HEK293 (cell line): ENCODE measurements at regions not wholly inside any gene's neighbourhood (a gene's known extent, or its start where the extent isn't known, plus 50 kb on each side); places are given as distances from the start of the nearest gene placed in this dataset.
A peak's percentile ranks its signal among the peaks of the same experiment; 100 is the strongest.

ENCODE experiments used
- BCL11A ChIP-seq: fragments of 450-650 bp; formaldehyde crosslinking; IDR thresholded peaks from 2 replicates; pipeline ENCODE4 v1.5.1; 2016; ENCODE audit warnings: low read depth, missing biosample characterization, missing genetic modification characterization
- KLF1 ChIP-seq: fragments of 450-650 bp; formaldehyde crosslinking; IDR thresholded peaks from 2 replicates; pipeline ENCODE4 v1.5.1; 2016; ENCODE audit warnings: missing biosample characterization, missing genetic modification characterization
- PRDM1 ChIP-seq: fragments of 450-650 bp; formaldehyde crosslinking; IDR thresholded peaks from 2 replicates; pipeline ENCODE4; 2016; ENCODE audit warnings: missing biosample characterization, missing genetic modification characterization
- WT1 ChIP-seq: fragments of 450-650 bp; formaldehyde crosslinking; IDR thresholded peaks from 2 replicates; pipeline ENCODE4 v1.5.1; 2016; ENCODE audit warnings: missing biosample characterization, missing genetic modification characterization
- ZBTB1 ChIP-seq: fragments of 450-650 bp; formaldehyde crosslinking; IDR thresholded peaks from 2 replicates; pipeline ENCODE4 v1.5.1; 2016; ENCODE audit warnings: missing biosample characterization, missing genetic modification characterization
- ZBTB7A ChIP-seq: fragments of 450-650 bp; formaldehyde crosslinking; IDR thresholded peaks from 2 replicates; pipeline ENCODE4 v1.5.1; 2016; ENCODE audit warnings: low read depth, missing biosample characterization, missing genetic modification characterization
- ZFP3 ChIP-seq: fragments of 450-650 bp; formaldehyde crosslinking; IDR thresholded peaks from 2 replicates; pipeline ENCODE4 v1.5.1; 2016; ENCODE audit warnings: low read depth, missing biosample characterization, missing genetic modification characterization
- ZNF140 ChIP-seq: fragments of 450-650 bp; formaldehyde crosslinking; IDR thresholded peaks from 2 replicates; pipeline ENCODE4 v1.5.1; 2016; ENCODE audit warnings: missing biosample characterization, missing genetic modification characterization
- ZNF274 ChIP-seq, 2 experiments: fragments of 200-500 bp in 1 of 2; fragments of 450-650 bp in 1 of 2; sonication (Bioruptor generic) in 1 of 2; formaldehyde crosslinking in 1 of 2; IDR thresholded peaks; 2 replicates each; pipeline versions ENCODE4 v1.5.1 to v1.6.1; 2014 to 2016; ENCODE audit warnings: borderline replicate concordance in 1 of 2, inconsistent platforms in 1 of 2, low read length in 1 of 2, missing biosample characterization in 1 of 2, missing genetic modification characterization in 1 of 2
- ZNF37A ChIP-seq: fragments of 450-650 bp; IDR thresholded peaks from 2 replicates; pipeline ENCODE4 v1.5.1; 2018; ENCODE audit warnings: missing biosample characterization, missing genetic modification characterization
- ZNF394 ChIP-seq: fragments of 450-650 bp; formaldehyde crosslinking; IDR thresholded peaks from 2 replicates; pipeline ENCODE4 v1.5.1; 2016; ENCODE audit warnings: missing biosample characterization, missing genetic modification characterization, mild to moderate bottlenecking, moderate library complexity, borderline replicate concordance
- ZNF529 ChIP-seq: fragments of 450-650 bp; formaldehyde crosslinking; IDR thresholded peaks from 2 replicates; pipeline ENCODE4 v1.5.1; 2017; ENCODE audit warnings: missing genetic modification characterization, missing biosample characterization; ENCODE audit not compliant: insufficient replicate concordance
- ZNF561 ChIP-seq: fragments of 450-650 bp; IDR thresholded peaks from 2 replicates; pipeline ENCODE4 v1.5.1; 2018; ENCODE audit warnings: missing biosample characterization, missing genetic modification characterization, borderline replicate concordance
- ZNF600 ChIP-seq: fragments of 450-650 bp; formaldehyde crosslinking; IDR thresholded peaks from 2 replicates; pipeline ENCODE4 v1.5.1; 2016; ENCODE audit warnings: missing biosample characterization, missing genetic modification characterization
- ZNF837 ChIP-seq: fragments of 450-650 bp; formaldehyde crosslinking; IDR thresholded peaks from 2 replicates; pipeline ENCODE4 v1.5.1; 2016; ENCODE audit warnings: missing biosample characterization, missing genetic modification characterization
- TF ChIP-seq, protein P1 (sequence below): fragments of 450-650 bp; formaldehyde crosslinking; IDR thresholded peaks from 2 replicates; pipeline ENCODE4 v1.5.1; 2017; ENCODE audit warnings: missing biosample characterization, missing genetic modification characterization
- TF ChIP-seq, protein P2 (sequence below): fragments of 450-650 bp; formaldehyde crosslinking; IDR thresholded peaks from 2 replicates; pipeline ENCODE4 v1.5.1; 2016; ENCODE audit warnings: missing biosample characterization, missing genetic modification characterization
- TF ChIP-seq, protein P3 (sequence below): fragments of 450-650 bp; formaldehyde crosslinking; IDR thresholded peaks from 2 replicates; pipeline ENCODE4 v1.5.1; 2016; ENCODE audit warnings: missing biosample characterization, missing genetic modification characterization
- TF ChIP-seq, protein P4 (sequence below): fragments of 450-650 bp; formaldehyde crosslinking; IDR thresholded peaks from 2 replicates; pipeline ENCODE4 v1.5.1; 2017; ENCODE audit warnings: missing biosample characterization, missing genetic modification characterization
- TF ChIP-seq, protein P5 (sequence below): fragments of 450-650 bp; formaldehyde crosslinking; optimal IDR thresholded peaks from 2 replicates; pipeline ENCODE3; 2016; ENCODE audit warnings: missing biosample characterization, mild to moderate bottlenecking, missing genetic modification characterization
- TF ChIP-seq, protein P6 (sequence below): fragments of 450-650 bp; formaldehyde crosslinking; IDR thresholded peaks from 2 replicates; pipeline ENCODE4 v1.5.1; 2016; ENCODE audit warnings: missing biosample characterization, missing genetic modification characterization, borderline replicate concordance
- TF ChIP-seq, protein P7 (sequence below): fragments of 450-650 bp; formaldehyde crosslinking; IDR thresholded peaks from 2 replicates; pipeline ENCODE4 v1.5.1; 2016; ENCODE audit warnings: missing biosample characterization, missing genetic modification characterization
- TF ChIP-seq, protein P8 (sequence below): fragments of 450-650 bp; IDR thresholded peaks from 2 replicates; pipeline ENCODE4 v1.5.1; 2018; ENCODE audit warnings: missing biosample characterization, missing genetic modification characterization

DNA sequence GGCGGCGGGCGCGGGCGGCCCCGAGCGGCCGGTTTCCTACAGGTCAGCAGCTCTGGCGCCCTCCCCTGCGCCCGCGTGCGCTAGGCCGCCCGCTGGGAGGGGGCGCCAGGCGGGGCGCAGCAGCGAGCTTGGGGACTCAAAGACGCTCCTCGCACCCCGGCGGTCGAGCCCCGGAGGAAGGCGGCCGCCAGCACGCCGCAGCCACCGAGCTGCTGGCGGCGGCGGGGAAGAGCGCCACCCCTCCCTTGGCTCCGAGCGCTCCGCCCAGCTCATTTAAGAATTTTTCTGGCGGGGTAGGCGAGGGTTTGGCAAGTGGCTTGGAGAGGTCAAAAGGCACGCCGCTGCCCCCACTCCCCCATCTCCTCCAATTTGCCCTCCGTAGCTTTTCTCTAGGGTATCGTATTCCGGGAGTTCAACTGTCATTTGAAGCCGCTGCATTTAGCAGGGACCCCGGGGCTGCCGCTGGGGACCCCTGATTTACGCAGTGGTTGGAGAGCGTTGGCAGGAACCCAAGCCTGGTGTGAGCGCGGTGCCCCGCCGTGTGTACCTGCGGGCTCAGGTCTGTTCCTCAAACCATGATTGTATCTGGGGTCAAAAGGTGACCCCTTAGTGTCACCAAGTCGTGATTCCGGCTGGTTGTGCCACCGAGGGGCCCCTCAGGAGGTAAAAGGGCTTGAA lies 59.5 kb upstream of the GSE1 start (continued):
- TF ChIP-seq, protein P1, sequence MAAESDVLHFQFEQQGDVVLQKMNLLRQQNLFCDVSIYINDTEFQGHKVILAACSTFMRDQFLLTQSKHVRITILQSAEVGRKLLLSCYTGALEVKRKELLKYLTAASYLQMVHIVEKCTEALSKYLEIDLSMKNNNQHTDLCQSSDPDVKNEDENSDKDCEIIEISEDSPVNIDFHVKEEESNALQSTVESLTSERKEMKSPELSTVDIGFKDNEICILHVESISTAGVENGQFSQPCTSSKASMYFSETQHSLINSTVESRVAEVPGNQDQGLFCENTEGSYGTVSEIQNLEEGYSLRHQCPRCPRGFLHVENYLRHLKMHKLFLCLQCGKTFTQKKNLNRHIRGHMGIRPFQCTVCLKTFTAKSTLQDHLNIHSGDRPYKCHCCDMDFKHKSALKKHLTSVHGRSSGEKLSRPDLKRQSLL (tag by site-specific recombination), result no peak
- no peak for TF ChIP-seq ZNF274 (IDR thresholded peaks at IDR 0.05; ENCODE audit: low read length)
- TF ChIP-seq ZNF274 (tag by site-specific recombination; IDR thresholded peaks at IDR 0.05; ENCODE audit: borderline replicate concordance), result no peak
- TF ChIP-seq ZNF140 (tag by site-specific recombination), result no peak
- no peak for TF ChIP-seq ZNF394 (tag by site-specific recombination)
- TF ChIP-seq, protein P2, sequence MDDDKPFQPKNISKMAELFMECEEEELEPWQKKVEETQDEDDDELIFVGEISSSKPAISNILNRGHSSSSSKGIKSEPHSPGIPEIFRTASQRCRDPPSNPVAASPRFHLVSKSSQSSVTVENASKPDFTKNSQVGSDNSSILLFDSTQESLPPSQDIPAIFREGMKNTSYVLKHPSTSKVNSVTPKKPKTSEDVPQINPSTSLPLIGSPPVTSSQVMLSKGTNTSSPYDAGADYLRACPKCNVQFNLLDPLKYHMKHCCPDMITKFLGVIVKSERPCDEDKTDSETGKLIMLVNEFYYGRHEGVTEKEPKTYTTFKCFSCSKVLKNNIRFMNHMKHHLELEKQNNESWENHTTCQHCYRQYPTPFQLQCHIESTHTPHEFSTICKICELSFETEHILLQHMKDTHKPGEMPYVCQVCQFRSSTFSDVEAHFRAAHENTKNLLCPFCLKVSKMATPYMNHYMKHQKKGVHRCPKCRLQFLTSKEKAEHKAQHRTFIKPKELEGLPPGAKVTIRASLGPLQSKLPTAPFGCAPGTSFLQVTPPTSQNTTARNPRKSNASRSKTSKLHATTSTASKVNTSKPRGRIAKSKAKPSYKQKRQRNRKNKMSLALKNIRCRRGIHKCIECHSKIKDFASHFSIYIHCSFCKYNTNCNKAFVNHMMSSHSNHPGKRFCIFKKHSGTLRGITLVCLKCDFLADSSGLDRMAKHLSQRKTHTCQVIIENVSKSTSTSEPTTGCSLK, result no peak
- TF ChIP-seq, protein P3, sequence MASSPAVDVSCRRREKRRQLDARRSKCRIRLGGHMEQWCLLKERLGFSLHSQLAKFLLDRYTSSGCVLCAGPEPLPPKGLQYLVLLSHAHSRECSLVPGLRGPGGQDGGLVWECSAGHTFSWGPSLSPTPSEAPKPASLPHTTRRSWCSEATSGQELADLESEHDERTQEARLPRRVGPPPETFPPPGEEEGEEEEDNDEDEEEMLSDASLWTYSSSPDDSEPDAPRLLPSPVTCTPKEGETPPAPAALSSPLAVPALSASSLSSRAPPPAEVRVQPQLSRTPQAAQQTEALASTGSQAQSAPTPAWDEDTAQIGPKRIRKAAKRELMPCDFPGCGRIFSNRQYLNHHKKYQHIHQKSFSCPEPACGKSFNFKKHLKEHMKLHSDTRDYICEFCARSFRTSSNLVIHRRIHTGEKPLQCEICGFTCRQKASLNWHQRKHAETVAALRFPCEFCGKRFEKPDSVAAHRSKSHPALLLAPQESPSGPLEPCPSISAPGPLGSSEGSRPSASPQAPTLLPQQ, result no peak
- TF ChIP-seq PRDM1 (tag by site-specific recombination), result no peak
- no peak for TF ChIP-seq ZNF529 (tag by site-specific recombination)
- TF ChIP-seq, protein P4, sequence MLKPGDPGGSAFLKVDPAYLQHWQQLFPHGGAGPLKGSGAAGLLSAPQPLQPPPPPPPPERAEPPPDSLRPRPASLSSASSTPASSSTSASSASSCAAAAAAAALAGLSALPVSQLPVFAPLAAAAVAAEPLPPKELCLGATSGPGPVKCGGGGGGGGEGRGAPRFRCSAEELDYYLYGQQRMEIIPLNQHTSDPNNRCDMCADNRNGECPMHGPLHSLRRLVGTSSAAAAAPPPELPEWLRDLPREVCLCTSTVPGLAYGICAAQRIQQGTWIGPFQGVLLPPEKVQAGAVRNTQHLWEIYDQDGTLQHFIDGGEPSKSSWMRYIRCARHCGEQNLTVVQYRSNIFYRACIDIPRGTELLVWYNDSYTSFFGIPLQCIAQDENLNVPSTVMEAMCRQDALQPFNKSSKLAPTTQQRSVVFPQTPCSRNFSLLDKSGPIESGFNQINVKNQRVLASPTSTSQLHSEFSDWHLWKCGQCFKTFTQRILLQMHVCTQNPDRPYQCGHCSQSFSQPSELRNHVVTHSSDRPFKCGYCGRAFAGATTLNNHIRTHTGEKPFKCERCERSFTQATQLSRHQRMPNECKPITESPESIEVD (tag by site-specific recombination), result no peak
- TF ChIP-seq ZFP3 (tag by site-specific recombination), result no peak
- peak; percentile 38; the same call in 1 of the 2 replicates for TF ChIP-seq KLF1
- TF ChIP-seq, protein P5, sequence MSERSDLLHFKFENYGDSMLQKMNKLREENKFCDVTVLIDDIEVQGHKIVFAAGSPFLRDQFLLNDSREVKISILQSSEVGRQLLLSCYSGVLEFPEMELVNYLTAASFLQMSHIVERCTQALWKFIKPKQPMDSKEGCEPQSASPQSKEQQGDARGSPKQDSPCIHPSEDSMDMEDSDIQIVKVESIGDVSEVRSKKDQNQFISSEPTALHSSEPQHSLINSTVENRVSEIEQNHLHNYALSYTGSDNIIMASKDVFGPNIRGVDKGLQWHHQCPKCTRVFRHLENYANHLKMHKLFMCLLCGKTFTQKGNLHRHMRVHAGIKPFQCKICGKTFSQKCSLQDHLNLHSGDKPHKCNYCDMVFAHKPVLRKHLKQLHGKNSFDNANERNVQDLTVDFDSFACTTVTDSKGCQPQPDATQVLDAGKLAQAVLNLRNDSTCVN, result peak; percentile 45
- TF ChIP-seq ZNF837 (tag by site-specific recombination), result no peak
- TF ChIP-seq, protein P6, sequence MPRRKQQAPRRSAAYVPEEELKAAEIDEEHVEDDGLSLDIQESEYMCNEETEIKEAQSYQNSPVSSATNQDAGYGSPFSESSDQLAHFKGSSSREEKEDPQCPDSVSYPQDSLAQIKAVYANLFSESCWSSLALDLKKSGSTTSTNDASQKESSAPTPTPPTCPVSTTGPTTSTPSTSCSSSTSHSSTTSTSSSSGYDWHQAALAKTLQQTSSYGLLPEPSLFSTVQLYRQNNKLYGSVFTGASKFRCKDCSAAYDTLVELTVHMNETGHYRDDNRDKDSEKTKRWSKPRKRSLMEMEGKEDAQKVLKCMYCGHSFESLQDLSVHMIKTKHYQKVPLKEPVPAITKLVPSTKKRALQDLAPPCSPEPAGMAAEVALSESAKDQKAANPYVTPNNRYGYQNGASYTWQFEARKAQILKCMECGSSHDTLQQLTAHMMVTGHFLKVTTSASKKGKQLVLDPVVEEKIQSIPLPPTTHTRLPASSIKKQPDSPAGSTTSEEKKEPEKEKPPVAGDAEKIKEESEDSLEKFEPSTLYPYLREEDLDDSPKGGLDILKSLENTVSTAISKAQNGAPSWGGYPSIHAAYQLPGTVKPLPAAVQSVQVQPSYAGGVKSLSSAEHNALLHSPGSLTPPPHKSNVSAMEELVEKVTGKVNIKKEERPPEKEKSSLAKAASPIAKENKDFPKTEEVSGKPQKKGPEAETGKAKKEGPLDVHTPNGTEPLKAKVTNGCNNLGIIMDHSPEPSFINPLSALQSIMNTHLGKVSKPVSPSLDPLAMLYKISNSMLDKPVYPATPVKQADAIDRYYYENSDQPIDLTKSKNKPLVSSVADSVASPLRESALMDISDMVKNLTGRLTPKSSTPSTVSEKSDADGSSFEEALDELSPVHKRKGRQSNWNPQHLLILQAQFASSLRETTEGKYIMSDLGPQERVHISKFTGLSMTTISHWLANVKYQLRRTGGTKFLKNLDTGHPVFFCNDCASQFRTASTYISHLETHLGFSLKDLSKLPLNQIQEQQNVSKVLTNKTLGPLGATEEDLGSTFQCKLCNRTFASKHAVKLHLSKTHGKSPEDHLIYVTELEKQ, result no peak
- no peak for TF ChIP-seq WT1 (tag by site-specific recombination)
- TF ChIP-seq, protein P7, sequence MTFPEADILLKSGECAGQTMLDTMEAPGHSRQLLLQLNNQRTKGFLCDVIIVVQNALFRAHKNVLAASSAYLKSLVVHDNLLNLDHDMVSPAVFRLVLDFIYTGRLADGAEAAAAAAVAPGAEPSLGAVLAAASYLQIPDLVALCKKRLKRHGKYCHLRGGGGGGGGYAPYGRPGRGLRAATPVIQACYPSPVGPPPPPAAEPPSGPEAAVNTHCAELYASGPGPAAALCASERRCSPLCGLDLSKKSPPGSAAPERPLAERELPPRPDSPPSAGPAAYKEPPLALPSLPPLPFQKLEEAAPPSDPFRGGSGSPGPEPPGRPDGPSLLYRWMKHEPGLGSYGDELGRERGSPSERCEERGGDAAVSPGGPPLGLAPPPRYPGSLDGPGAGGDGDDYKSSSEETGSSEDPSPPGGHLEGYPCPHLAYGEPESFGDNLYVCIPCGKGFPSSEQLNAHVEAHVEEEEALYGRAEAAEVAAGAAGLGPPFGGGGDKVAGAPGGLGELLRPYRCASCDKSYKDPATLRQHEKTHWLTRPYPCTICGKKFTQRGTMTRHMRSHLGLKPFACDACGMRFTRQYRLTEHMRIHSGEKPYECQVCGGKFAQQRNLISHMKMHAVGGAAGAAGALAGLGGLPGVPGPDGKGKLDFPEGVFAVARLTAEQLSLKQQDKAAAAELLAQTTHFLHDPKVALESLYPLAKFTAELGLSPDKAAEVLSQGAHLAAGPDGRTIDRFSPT (tag by site-specific recombination), result no peak
- TF ChIP-seq, protein P8, sequence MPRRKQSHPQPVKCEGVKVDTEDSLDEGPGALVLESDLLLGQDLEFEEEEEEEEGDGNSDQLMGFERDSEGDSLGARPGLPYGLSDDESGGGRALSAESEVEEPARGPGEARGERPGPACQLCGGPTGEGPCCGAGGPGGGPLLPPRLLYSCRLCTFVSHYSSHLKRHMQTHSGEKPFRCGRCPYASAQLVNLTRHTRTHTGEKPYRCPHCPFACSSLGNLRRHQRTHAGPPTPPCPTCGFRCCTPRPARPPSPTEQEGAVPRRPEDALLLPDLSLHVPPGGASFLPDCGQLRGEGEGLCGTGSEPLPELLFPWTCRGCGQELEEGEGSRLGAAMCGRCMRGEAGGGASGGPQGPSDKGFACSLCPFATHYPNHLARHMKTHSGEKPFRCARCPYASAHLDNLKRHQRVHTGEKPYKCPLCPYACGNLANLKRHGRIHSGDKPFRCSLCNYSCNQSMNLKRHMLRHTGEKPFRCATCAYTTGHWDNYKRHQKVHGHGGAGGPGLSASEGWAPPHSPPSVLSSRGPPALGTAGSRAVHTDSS (tag by site-specific recombination), result no peak
- TF ChIP-seq ZNF561 (tag by site-specific recombination), result peak; percentile 52; the same call in 1 of the 2 replicates
- no peak for TF ChIP-seq ZBTB1 (tag by site-specific recombination)
- TF ChIP-seq BCL11A (tag by site-specific recombination), result peak; percentile 90
- no peak for TF ChIP-seq ZNF600
- TF ChIP-seq ZNF37A (tag by site-specific recombination), result no peak
- TF ChIP-seq ZBTB7A (tag by site-specific recombination), result 0 out of 2 replicates have a peak, but pooled peaks have one; percentile 44
